ENCODE measurements at regions not wholly inside any gene's neighbourhood (a gene's known extent, or its start where the extent isn't known, plus 50 kb on each side); places are given as distances from the start of the nearest gene placed in this dataset.

DNA sequence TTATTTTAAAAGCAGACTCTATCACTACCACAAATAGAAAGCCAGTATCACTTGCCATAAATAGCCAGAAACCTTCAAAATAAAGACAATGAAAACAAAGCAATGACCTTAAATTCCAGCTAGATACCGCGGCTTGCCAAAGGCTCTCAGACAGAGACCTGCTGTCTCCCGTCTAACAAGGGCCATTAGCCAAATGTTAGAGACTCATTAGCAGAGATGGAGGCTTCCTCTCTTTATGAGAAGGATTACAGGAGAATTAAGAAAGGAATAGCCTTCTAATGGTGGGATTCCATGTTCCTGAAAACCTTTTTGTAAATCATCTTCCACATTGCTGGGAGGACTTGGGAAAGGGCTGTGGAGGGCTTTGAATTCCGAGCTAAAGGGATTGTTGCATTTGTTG is 206.7 kb downstream of the AACS start (continued):
- TF ChIP-seq FOXK1 (CRISPR knock-in tag; IDR thresholded peaks at IDR 0.05) (no peak), ZNF219 (CRISPR knock-in tag; IDR thresholded peaks at IDR 0.05; ENCODE audit: borderline replicate concordance) (no peak)

DNA sequence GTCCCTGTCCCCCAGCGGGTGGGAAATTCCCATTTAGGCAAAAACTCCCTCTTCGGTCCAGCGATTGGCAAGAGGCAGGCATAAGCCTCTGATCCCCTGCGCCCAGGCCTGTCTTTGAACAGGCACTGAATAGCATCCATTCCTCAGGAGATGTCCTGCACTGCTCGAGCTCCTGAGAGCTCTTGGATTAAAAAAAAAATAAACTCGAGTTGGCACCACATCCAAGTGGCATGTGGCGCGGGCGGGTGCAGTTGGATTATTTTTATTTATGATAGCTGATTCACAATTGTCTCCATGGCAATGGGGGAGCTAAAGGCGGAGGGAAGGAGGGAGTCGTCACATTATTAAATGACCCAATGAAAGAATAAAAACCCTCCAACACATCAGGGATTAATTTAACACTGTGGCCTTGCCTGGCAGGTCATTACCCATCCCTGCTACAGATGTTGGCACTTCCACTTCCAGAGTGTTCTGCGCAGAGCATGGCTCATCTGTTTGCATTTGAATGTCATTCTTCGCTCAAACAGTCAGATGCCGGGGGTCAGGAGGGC is 207.2 kb downstream of the AACS start:
- ATAC-seq (no peak), DNase-seq (ENCODE audit: low spot score) (no peak)
- Mint-ChIP-seq H3K4me1 (peaks cover 33% of the 10 kb centered on the region), H3K27me3 (ENCODE audit: low read depth) (no peaks in the 10 kb centered on the region), H3K27ac (no peak overlapping the region), H3K9me3 (no peaks in the 10 kb centered on the region), H3K4me3 (no peak overlapping the region), H3K36me3 (no peaks in the 10 kb centered on the region)
- ChIA-PET CTCF (interaction anchor here (0.7 to 1.2 kb wide), 2 partner anchors 35 to 62 kb away, joined by 3 to 6 read pairs; no protein-coding TSS in a partner anchor), POLR2A (no interaction called here)
- TF ChIP-seq TP53 (CRISPR knock-in tag; IDR thresholded peaks at IDR 0.05) (no peak), ZNF416 (CRISPR knock-in tag; IDR thresholded peaks at IDR 0.05) (no peak), ZNF671 (CRISPR knock-in tag; IDR thresholded peaks at IDR 0.05) (no peak), SMAD4 (CRISPR knock-in tag; IDR thresholded peaks at IDR 0.05) (no peak), OVOL2 (CRISPR knock-in tag; IDR thresholded peaks at IDR 0.05; ENCODE audit: borderline replicate concordance) (no peak), JAZF1 (CRISPR knock-in tag; IDR thresholded peaks at IDR 0.05) (no peak), NFATC4 (CRISPR knock-in tag; IDR thresholded peaks at IDR 0.05) (no peak), ETV6 (CRISPR knock-in tag; IDR thresholded peaks at IDR 0.05) (no peak), SP1 (CRISPR knock-in tag; conservative IDR thresholded peaks at IDR 0.05) (no peak), TEAD4 (CRISPR knock-in tag; IDR thresholded peaks at IDR 0.05) (no peak), ATF1 (CRISPR knock-in tag; IDR thresholded peaks at IDR 0.05) (no peak), ELF4 (CRISPR knock-in tag; IDR thresholded peaks at IDR 0.05; ENCODE audit: low read depth) (no peak), ZNF263 (CRISPR knock-in tag; IDR thresholded peaks at IDR 0.05; ENCODE audit: low read depth) (no peak)
- TF ChIP-seq, protein P1, sequence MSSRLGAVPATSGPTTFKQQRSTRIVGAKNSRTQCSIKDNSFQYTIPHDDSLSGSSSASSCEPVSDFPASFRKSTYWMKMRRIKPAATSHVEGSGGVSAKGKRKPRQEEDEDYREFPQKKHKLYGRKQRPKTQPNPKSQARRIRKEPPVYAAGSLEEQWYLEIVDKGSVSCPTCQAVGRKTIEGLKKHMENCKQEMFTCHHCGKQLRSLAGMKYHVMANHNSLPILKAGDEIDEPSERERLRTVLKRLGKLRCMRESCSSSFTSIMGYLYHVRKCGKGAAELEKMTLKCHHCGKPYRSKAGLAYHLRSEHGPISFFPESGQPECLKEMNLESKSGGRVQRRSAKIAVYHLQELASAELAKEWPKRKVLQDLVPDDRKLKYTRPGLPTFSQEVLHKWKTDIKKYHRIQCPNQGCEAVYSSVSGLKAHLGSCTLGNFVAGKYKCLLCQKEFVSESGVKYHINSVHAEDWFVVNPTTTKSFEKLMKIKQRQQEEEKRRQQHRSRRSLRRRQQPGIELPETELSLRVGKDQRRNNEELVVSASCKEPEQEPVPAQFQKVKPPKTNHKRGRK (CRISPR knock-in tag; IDR thresholded peaks at IDR 0.05; ENCODE audit: borderline replicate concordance), result no peak
- TF ChIP-seq, protein P2, sequence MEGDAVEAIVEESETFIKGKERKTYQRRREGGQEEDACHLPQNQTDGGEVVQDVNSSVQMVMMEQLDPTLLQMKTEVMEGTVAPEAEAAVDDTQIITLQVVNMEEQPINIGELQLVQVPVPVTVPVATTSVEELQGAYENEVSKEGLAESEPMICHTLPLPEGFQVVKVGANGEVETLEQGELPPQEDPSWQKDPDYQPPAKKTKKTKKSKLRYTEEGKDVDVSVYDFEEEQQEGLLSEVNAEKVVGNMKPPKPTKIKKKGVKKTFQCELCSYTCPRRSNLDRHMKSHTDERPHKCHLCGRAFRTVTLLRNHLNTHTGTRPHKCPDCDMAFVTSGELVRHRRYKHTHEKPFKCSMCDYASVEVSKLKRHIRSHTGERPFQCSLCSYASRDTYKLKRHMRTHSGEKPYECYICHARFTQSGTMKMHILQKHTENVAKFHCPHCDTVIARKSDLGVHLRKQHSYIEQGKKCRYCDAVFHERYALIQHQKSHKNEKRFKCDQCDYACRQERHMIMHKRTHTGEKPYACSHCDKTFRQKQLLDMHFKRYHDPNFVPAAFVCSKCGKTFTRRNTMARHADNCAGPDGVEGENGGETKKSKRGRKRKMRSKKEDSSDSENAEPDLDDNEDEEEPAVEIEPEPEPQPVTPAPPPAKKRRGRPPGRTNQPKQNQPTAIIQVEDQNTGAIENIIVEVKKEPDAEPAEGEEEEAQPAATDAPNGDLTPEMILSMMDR (IDR thresholded peaks at IDR 0.05), result no peak
- TF ChIP-seq, protein P3, sequence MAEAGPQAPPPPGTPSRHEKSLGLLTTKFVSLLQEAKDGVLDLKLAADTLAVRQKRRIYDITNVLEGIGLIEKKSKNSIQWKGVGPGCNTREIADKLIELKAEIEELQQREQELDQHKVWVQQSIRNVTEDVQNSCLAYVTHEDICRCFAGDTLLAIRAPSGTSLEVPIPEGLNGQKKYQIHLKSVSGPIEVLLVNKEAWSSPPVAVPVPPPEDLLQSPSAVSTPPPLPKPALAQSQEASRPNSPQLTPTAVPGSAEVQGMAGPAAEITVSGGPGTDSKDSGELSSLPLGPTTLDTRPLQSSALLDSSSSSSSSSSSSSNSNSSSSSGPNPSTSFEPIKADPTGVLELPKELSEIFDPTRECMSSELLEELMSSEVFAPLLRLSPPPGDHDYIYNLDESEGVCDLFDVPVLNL (CRISPR knock-in tag; IDR thresholded peaks at IDR 0.05; ENCODE audit: borderline replicate concordance, low read depth), result no peak
- TF ChIP-seq, protein P4, sequence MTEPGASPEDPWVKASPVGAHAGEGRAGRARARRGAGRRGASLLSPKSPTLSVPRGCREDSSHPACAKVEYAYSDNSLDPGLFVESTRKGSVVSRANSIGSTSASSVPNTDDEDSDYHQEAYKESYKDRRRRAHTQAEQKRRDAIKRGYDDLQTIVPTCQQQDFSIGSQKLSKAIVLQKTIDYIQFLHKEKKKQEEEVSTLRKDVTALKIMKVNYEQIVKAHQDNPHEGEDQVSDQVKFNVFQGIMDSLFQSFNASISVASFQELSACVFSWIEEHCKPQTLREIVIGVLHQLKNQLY (CRISPR knock-in tag; IDR thresholded peaks at IDR 0.05), result no peak

DNA sequence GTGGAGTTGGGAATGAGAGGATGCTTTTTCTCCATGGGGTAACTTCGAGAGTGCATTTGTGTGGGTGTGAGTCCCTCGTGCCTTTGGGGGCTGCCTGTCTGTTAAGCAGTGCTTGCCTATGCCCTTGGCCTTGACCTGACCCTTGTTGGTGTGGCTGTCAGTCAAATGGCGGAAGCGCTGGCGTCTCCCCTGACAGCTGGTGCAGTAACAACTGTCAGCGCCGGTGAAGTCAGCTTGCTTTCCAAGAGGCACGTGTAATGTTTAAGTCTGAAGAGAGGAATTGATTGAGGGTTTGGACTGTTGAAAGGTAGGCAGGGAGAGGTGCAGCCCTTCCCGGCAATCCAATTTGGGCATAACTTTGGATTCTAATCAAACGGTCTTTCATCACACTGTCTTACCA is 211.3 kb downstream of the AACS start:
- no peaks in the 10 kb centered on the region for H3K36me3 Mint-ChIP-seq
- ChIA-PET CTCF (no interaction called here), POLR2A (no interaction called here)
- no peak for ATAC-seq
- peaks cover 32% of the 10 kb centered on the region for H3K4me1 Mint-ChIP-seq
- no peaks in the 10 kb centered on the region for H3K27me3 Mint-ChIP-seq (ENCODE audit: low read depth)
- no peak overlapping the region for H3K4me3 Mint-ChIP-seq
- no peak for DNase-seq (ENCODE audit: low spot score)
- no peaks in the 10 kb centered on the region for H3K9me3 Mint-ChIP-seq
- H3K27ac Mint-ChIP-seq, result no peak overlapping the region
- TF ChIP-seq RELA (CRISPR knock-in tag; IDR thresholded peaks at IDR 0.05; ENCODE audit: borderline replicate concordance) (no peak), JUN (CRISPR knock-in tag; IDR thresholded peaks at IDR 0.05) (no peak), CBFB (CRISPR knock-in tag; IDR thresholded peaks at IDR 0.05; ENCODE audit: low read depth) (no peak), SMAD3 (CRISPR knock-in tag; IDR thresholded peaks at IDR 0.05; ENCODE audit: borderline replicate concordance) (no peak), FOXJ3 (CRISPR knock-in tag; IDR thresholded peaks at IDR 0.05; ENCODE audit: borderline replicate concordance) (no peak), MYBL2 (CRISPR knock-in tag; IDR thresholded peaks at IDR 0.05) (no peak)
- TF ChIP-seq, protein P5, sequence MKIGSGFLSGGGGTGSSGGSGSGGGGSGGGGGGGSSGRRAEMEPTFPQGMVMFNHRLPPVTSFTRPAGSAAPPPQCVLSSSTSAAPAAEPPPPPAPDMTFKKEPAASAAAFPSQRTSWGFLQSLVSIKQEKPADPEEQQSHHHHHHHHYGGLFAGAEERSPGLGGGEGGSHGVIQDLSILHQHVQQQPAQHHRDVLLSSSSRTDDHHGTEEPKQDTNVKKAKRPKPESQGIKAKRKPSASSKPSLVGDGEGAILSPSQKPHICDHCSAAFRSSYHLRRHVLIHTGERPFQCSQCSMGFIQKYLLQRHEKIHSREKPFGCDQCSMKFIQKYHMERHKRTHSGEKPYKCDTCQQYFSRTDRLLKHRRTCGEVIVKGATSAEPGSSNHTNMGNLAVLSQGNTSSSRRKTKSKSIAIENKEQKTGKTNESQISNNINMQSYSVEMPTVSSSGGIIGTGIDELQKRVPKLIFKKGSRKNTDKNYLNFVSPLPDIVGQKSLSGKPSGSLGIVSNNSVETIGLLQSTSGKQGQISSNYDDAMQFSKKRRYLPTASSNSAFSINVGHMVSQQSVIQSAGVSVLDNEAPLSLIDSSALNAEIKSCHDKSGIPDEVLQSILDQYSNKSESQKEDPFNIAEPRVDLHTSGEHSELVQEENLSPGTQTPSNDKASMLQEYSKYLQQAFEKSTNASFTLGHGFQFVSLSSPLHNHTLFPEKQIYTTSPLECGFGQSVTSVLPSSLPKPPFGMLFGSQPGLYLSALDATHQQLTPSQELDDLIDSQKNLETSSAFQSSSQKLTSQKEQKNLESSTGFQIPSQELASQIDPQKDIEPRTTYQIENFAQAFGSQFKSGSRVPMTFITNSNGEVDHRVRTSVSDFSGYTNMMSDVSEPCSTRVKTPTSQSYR (CRISPR knock-in tag; IDR thresholded peaks at IDR 0.05), result no peak
- TF ChIP-seq, protein P6, sequence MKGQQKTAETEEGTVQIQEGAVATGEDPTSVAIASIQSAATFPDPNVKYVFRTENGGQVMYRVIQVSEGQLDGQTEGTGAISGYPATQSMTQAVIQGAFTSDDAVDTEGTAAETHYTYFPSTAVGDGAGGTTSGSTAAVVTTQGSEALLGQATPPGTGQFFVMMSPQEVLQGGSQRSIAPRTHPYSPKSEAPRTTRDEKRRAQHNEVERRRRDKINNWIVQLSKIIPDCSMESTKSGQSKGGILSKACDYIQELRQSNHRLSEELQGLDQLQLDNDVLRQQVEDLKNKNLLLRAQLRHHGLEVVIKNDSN (CRISPR knock-in tag; IDR thresholded peaks at IDR 0.05), result no peak
